Fibroblast of upper back skin (primary cell): ENCODE measurements at regions not wholly inside any gene's neighbourhood (a gene's known extent, or its start where the extent isn't known, plus 50 kb on each side); places are given as distances from the start of the nearest gene placed in this dataset.

Source experiments
- DNase-seq: peaks from one replicate; pipeline ENCODE4 v3.0.0-alpha.2; 2013

- no peak for DNase-seq
These were observed 160.9 kb downstream of the MRPL14 start for GRCh38 chr6:43966374-43966658.

GRCh38 chr6:43965628-43966373 is 161.5 kb downstream of the MRPL14 start:
- DNase-seq = no peak

DNA sequence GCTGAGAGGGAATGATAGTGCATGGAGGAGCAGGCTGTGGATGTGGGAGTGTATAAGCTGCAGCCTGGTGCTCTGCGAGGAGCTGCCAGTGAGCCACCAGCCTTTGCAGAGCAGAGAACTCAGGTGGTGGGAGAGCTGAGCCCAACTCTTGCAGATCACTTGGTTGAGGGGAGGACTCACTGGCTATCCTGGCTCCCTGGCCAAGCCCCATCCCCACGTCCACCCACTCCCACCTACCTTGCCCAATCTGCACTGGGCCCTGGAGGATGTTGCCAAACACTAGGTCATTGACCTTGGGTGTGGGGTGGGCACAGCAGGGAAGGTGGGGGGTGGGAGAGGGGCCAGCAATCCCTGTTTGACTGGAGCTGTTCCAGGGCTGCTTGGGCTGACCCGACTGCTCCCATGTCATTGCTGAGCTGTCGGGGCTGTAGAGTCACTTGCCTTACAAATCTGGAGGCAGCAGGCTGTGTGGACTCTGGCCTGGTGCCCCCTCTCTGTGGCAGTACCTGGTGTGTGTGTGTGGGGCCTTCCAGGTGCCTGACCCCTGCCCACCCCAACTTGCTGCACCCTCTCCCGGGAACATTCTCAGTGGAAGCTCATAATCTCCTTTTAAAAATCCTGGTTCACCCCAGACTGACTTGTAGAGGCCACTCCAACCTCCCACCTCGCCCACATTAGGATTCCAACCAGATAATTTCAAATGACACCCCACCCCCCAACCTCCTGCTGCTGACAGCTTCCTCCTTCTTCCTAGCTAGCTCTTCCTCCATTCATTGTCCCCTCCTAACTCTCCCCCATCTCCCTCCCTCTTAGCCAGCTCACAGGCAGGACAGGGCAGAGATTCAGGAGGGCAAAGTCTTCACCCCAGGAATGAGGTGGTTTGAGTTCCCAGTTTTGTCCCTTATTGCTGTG is 162.3 kb downstream of the MRPL14 start:
- DNase-seq = no peak

GRCh38 chr6:43963877-43964658 is 163.2 kb downstream of the MRPL14 start:
- DNase-seq = no peak

DNA sequence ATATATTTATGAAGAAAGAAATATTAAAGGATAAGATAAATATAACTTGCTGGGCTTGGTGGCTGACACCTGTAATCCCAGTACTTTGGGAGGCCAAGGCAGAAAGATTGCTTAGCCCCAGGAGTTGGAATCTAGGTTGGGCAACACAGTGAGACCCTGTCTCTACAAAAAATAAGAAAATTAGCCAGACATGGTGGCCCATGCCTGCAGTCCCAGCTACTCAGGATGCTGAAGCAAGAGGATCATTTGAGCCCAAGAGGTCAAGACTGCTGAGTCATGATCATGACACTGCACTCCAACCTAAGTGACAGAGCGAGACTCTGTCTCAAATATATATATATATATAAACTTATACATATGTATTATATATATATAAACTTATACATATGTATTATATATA is 164.0 kb downstream of the MRPL14 start:
- no peak for DNase-seq

GRCh38 chr6:43962458-43962857 is 164.8 kb downstream of the MRPL14 start:
- DNase-seq = no peak

- no peak for DNase-seq
These were observed 170.0 kb downstream of the MRPL14 start for GRCh38 chr6:43957273-43957672.

- DNase-seq = no peak
These were observed 170.8 kb downstream of the MRPL14 start for GRCh38 chr6:43956478-43956877.

DNA sequence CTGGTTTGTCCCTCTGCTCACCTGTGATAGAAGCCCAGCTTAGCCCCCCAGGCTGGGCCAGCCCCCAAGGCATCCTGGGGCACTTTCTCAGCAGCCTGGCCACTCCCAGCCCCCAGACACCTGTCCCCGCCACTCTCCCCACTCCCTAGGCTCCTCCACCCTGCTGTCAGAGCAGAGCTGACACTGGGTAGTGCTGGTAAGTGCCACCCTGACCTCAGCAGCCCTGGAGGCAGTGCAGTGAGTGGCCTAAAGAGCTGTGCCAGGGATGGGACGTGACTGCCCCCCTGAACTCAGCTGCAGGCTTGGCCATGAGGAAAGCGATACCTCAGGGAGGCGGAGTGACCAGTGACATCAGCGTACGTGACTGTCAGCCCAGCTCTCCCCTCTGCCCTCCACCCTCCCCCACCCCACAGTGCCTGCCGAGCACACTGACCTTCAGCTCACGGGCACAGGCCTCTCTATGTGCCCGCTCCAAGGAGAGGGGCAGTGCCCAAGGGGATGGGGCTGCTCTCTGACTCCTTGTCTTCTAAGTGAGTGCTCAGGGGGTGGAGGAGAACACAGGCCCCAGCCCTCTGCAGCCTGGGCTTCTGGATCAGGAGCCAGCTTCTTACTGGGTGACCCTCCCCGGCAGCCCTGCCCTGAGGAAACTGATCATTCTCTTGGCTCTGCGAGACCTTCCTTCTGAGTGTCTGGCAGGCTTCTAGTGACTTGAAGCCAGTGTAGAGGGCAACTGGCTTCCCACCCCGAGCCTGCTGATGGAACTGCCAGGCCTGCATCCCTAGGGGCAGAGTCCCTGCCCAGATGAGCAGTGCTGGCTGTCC is 172.7 kb downstream of the MRPL14 start:
- no peak for DNase-seq

DNA sequence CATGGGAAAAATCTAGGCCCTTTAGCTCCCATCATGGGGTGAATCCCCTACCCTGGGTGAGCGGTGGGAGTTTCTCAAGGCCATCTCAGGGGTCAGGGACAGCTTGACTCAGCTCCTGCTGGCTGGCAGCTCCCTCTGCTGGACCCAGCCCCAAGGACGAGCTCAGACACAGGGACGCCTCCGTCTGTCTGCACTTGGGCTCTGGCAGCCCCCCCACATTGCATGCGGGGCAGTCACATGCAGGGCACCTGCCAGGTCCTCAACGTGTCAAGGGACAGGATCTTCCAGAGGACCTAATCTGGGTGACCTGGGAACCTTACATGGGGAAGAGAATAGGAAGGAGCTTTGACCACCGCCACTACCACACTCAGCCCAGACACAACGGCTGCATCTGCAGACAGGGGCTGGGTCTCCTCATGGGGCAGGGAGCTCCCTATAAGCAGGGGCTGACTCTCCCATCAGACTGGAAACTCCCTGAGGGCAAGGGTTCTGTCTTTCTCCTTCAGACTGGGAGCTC is 173.4 kb downstream of the MRPL14 start:
- no peak for DNase-seq

DNA sequence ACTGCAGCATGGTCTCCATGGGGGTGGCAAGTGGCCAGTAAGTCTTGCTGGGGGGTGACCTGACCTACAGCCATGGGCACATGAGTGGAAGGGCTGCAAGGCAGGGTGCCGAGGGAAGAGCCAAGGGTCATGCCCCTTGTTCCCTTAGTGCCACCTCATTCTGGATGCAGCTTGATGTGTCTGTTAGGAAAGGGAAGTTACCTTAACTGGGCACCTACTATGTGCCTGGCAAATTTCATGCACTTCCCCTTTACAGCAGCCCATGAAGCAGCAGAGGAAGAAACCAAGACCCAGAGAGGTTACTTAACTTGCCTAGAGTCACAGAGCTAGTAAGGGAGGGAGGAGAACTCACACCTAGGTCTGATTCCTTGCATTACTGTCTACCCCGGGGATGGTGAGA is 174.0 kb downstream of the MRPL14 start:
- no peak for DNase-seq

- no peak for DNase-seq
These were observed 174.5 kb downstream of the MRPL14 start for GRCh38 chr6:43952746-43953145.

GRCh38 chr6:43951756-43952675 is 175.2 kb downstream of the MRPL14 start:
- no peak for DNase-seq

- DNase-seq = peak; percentile 57
These were observed 176.0 kb downstream of the MRPL14 start for GRCh38 chr6:43951063-43951755.

DNA sequence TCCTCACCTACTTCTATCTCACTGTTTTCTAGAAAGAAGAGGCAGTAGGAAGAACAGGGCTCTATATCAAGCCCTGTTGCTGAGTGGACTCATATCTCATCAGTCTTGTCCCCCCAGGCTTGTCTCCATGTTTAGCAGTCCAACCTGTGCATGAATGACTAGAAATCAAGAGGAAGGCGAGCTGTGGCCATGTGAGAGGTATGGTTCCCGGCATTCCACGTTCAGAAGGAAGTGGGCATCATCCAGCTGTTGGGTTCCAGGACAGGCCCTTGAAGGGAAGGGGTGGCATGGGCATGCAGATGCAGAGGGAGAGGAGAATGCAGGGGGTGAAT is 176.6 kb downstream of the MRPL14 start:
- no peak for DNase-seq

GRCh38 chr6:43950051-43950605 is 177.1 kb downstream of the MRPL14 start:
- no peak for DNase-seq

GRCh38 chr6:43949551-43949991 is 177.7 kb downstream of the MRPL14 start:
- DNase-seq = peak; percentile 89

- DNase-seq = peak; percentile 95
These were observed 178.4 kb downstream of the MRPL14 start for GRCh38 chr6:43948527-43949485.

- DNase-seq = no peak
These were observed 177.8 kb downstream of the VEGFA start for GRCh38 chr6:43947860-43948259.
